Loucy (cell line): ENCODE measurements at regions not wholly inside any gene's neighbourhood (a gene's known extent, or its start where the extent isn't known, plus 50 kb on each side); places are given as distances from the start of the nearest gene placed in this dataset.

Experiments
- H2AFZ ChIP-seq: fragments of 200-600 bp; sonication (generic); 2 replicates; pipeline ENCODE4 v1.6.0; 2016; ENCODE audit warnings: antibody characterized with exemption, mild to moderate bottlenecking, low read length, moderate library complexity
- H3F3A ChIP-seq: fragments of 200-600 bp; 2 replicates; pipeline ENCODE4 v1.6.0; 2016; ENCODE audit warnings: antibody characterized with exemption, low read depth, mild to moderate bottlenecking
- H3K27me3 ChIP-seq: fragments of 200-600 bp; sonication (generic); 2 replicates; pipeline ENCODE4 v1.6.1; 2014; ENCODE audit warnings: low read length, mild to moderate bottlenecking; ENCODE audit not compliant: insufficient read depth, poor library complexity, severe bottlenecking
- H3K36me3 ChIP-seq: fragments of 200-600 bp; sonication (generic); 2 replicates; pipeline ENCODE4 v1.6.1; 2016; ENCODE audit warnings: low read length; ENCODE audit not compliant: insufficient read depth
- H3K4me1 ChIP-seq: fragments of 200-600 bp; sonication (generic); 2 replicates; pipeline ENCODE4 v1.5.1; 2014; ENCODE audit warnings: low read length, mild to moderate bottlenecking; ENCODE audit not compliant: insufficient read depth, poor library complexity, severe bottlenecking
- H3K4me2 ChIP-seq: fragments of 200-600 bp; sonication (generic); 2 replicates; pipeline ENCODE4 v1.6.0; 2014; ENCODE audit warnings: antibody characterized with exemption, low read length, low read depth, mild to moderate bottlenecking; ENCODE audit not compliant: poor library complexity, severe bottlenecking
- H3K4me3 ChIP-seq: fragments of 200-600 bp; sonication (generic); 2 replicates; pipeline ENCODE4 v1.5.1; 2014; ENCODE audit warnings: low read length, mild to moderate bottlenecking, mixed read lengths; ENCODE audit not compliant: poor library complexity, severe bottlenecking
- H3K79me2 ChIP-seq: fragments of 200-600 bp; sonication (generic); 2 replicates; pipeline ENCODE4 v1.6.1; 2014; ENCODE audit warnings: low read length; ENCODE audit not compliant: insufficient read depth
- H3K9ac ChIP-seq: fragments of 200-600 bp; sonication (generic); 2 replicates; pipeline ENCODE4 v1.6.0; 2014; ENCODE audit warnings: mild to moderate bottlenecking, low read depth, low read length, moderate library complexity; ENCODE audit not compliant: poor library complexity, severe bottlenecking
- H3K9me2 ChIP-seq: fragments of 200-600 bp; sonication (generic); replicated peaks from 2 replicates; pipeline ENCODE4 v1.6.1; 2016; ENCODE audit warnings: low read depth, low read length, mixed read lengths
- H3K9me3 ChIP-seq: fragments of 200-600 bp; sonication (generic); 2 replicates; pipeline ENCODE4 v1.6.1; 2014; ENCODE audit warnings: mild to moderate bottlenecking, antibody characterized with exemption, low read length, low read depth; ENCODE audit not compliant: insufficient read depth
- H4K20me1 ChIP-seq: fragments of 200-600 bp; sonication (generic); 2 replicates; pipeline ENCODE4 v1.6.0; 2014; ENCODE audit warnings: antibody characterized with exemption, low read length, mild to moderate bottlenecking; ENCODE audit not compliant: insufficient read depth, poor library complexity, severe bottlenecking
- CTCF ChIP-seq: fragments of 200-600 bp; sonication (generic); conservative IDR thresholded peaks from 2 replicates; pipeline ENCODE4 v1.5.1; 2014; ENCODE audit warnings: mild to moderate bottlenecking, antibody characterized with exemption, low read length
- EZH2phosphoT487 ChIP-seq: fragments of 200-600 bp; IDR thresholded peaks from 2 replicates; pipeline ENCODE4 v1.6.1; 2018; ENCODE audit warnings: antibody characterized with exemption, mild to moderate bottlenecking, moderate library complexity, borderline replicate concordance

GRCh38 chr1:165052431-165052830 is 304.1 kb downstream of the LMX1A start:
- no peaks in the 10 kb centered on the region for H4K20me1 ChIP-seq
- H3K4me2 ChIP-seq: no peak overlapping the region
- H3K9me3 ChIP-seq: no peaks in the 10 kb centered on the region
- no peaks in the 10 kb centered on the region for H3K27me3 ChIP-seq
- no peak overlapping the region for H2AFZ ChIP-seq
- no peaks in the 10 kb centered on the region for H3K4me1 ChIP-seq
- no peaks in the 10 kb centered on the region for H3F3A ChIP-seq
- TF ChIP-seq CTCF (no peak), EZH2phosphoT487 (no peak)
- no peak overlapping the region for H3K9ac ChIP-seq
- H3K9me2 ChIP-seq: no peaks in the 10 kb centered on the region
- H3K79me2 ChIP-seq: no peaks in the 10 kb centered on the region
- no peak overlapping the region for H3K4me3 ChIP-seq
- H3K36me3 ChIP-seq: no peaks in the 10 kb centered on the region

GRCh38 chr1:165050246-165050645 is 306.3 kb downstream of the LMX1A start:
- no peak for TF ChIP-seq EZH2phosphoT487
- TF ChIP-seq CTCF: no peak

GRCh38 chr1:165047994-165048393 is 308.5 kb downstream of the LMX1A start:
- Histone ChIP-seq H2AFZ (no peak overlapping the region), H3K79me2 (no peaks in the 10 kb centered on the region), H3K9me2 (no peaks in the 10 kb centered on the region), H3F3A (no peaks in the 10 kb centered on the region), H3K27me3 (no peaks in the 10 kb centered on the region), H4K20me1 (no peaks in the 10 kb centered on the region), H3K4me3 (no peak overlapping the region), H3K4me1 (no peaks in the 10 kb centered on the region), H3K9ac (no peak overlapping the region), H3K4me2 (no peak overlapping the region), H3K9me3 (no peaks in the 10 kb centered on the region), H3K36me3 (no peaks in the 10 kb centered on the region)
- TF ChIP-seq EZH2phosphoT487 (no peak), CTCF (no peak)

More at GRCh38 chr1:165050246-165050645, 306.3 kb downstream of the LMX1A start:
- H3K79me2 ChIP-seq: no peaks in the 10 kb centered on the region
- H2AFZ ChIP-seq: no peak overlapping the region
- H4K20me1 ChIP-seq: no peaks in the 10 kb centered on the region
- no peaks in the 10 kb centered on the region for H3K27me3 ChIP-seq
- H3K36me3 ChIP-seq: no peaks in the 10 kb centered on the region
- H3F3A ChIP-seq: no peaks in the 10 kb centered on the region
- no peak overlapping the region for H3K4me3 ChIP-seq
- H3K4me1 ChIP-seq: no peaks in the 10 kb centered on the region
- H3K9me2 ChIP-seq: no peaks in the 10 kb centered on the region
- no peaks in the 10 kb centered on the region for H3K9me3 ChIP-seq
- H3K9ac ChIP-seq: no peak overlapping the region
- no peak overlapping the region for H3K4me2 ChIP-seq
